Mesothelial cell of epicardium (in vitro differentiated cells): ENCODE measurements at regions not wholly inside any gene's neighbourhood (a gene's known extent, or its start where the extent isn't known, plus 50 kb on each side); places are given as distances from the start of the nearest gene placed in this dataset.

Experiments
- DNase-seq, 2 experiments: peaks; one replicate each; pipeline ENCODE4 v3.0.0; 2021; ENCODE audit warnings: low spot score in 2 of 2; ENCODE audit not compliant: unreplicated experiment in 2 of 2
- H3K27ac Mint-ChIP-seq: 2 replicates; pipeline ENCODE4 v1.8.0; 2021; ENCODE audit warnings: mixed read lengths
- H3K27me3 Mint-ChIP-seq: 2 replicates; pipeline ENCODE4 v1.8.0; 2021; ENCODE audit warnings: low read depth, mixed read lengths
- H3K36me3 Mint-ChIP-seq: 2 replicates; pipeline ENCODE4 v1.8.0; 2021; ENCODE audit warnings: mixed read lengths
- H3K4me1 Mint-ChIP-seq: 2 replicates; pipeline ENCODE4 v1.8.0; 2021; ENCODE audit warnings: mixed read lengths
- H3K4me3 Mint-ChIP-seq: 2 replicates; pipeline ENCODE4 v1.8.0; 2021; ENCODE audit warnings: mild to moderate bottlenecking, moderate library complexity, mixed read lengths
- H3K9me3 Mint-ChIP-seq: 2 replicates; pipeline ENCODE4 v1.8.0; 2021; ENCODE audit warnings: mixed read lengths
- TF ChIP-seq, protein P1 (sequence below): fragments of 200-600 bp; sonication (generic); IDR thresholded peaks from one replicate; pipeline ENCODE4 v1.5.0; 2021; ENCODE audit warnings: antibody characterized with exemption; ENCODE audit not compliant: unreplicated experiment

DNA sequence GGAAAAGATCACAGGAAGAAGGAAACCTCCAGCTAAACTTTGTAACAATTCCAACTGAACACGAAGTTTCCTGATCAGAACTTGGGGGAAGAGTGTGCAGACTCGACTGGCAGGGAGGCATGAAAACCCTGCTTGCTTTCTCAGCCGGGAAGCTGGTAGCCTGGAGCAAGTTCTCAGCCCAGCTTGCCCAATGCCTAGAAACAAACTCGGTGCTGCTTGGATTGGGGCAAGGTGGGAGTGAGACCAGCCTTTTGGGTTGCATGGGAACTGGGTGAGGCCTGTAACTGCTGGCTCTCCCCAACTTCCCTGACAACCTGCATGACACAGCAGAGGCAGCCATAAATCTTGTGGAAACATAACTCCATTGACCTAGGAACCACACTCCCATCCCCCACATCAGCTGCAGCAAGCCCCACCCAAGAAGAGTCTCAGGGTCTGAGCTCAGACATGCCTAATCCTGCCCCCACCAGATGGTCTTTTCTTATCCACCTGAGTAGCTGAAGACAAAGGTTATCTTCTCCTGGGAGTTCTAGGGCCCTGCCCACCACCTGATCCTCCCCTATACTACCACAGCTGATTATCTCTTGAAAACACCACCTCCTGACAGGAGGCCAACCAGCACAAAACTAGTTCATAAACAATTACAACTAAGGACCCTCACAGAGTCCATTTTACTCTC lies 1859.7 kb upstream of the CELF4 start:
- H3K4me3 Mint-ChIP-seq: no peak overlapping the region
- H3K27ac Mint-ChIP-seq: no peak overlapping the region
- H3K36me3 Mint-ChIP-seq: no peaks in the 10 kb centered on the region
- TF ChIP-seq, protein P1, sequence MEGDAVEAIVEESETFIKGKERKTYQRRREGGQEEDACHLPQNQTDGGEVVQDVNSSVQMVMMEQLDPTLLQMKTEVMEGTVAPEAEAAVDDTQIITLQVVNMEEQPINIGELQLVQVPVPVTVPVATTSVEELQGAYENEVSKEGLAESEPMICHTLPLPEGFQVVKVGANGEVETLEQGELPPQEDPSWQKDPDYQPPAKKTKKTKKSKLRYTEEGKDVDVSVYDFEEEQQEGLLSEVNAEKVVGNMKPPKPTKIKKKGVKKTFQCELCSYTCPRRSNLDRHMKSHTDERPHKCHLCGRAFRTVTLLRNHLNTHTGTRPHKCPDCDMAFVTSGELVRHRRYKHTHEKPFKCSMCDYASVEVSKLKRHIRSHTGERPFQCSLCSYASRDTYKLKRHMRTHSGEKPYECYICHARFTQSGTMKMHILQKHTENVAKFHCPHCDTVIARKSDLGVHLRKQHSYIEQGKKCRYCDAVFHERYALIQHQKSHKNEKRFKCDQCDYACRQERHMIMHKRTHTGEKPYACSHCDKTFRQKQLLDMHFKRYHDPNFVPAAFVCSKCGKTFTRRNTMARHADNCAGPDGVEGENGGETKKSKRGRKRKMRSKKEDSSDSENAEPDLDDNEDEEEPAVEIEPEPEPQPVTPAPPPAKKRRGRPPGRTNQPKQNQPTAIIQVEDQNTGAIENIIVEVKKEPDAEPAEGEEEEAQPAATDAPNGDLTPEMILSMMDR: no peak
- no peaks in the 10 kb centered on the region for H3K27me3 Mint-ChIP-seq
- DNase-seq: no peak
- peaks cover 50% of the 10 kb centered on the region for H3K9me3 Mint-ChIP-seq
- H3K4me1 Mint-ChIP-seq: no peaks in the 10 kb centered on the region

DNA sequence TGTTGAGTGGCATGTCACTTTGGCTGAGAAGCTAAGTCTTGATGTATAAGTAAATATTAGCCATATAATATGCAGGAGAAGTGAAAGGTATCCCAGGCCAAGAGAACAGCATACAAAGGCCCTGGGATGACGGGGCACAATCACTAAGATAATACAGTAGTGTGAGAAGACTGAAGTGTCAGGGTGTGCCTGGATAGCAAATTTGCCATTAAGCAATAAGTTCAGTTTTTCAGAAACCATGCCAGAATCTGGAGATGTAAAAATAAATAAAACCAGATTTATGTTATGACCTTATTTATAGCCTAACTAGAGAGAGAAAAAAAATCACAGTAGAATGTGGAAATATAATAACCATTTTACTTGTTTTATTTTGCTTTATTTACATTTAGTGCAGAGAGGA lies 1858.7 kb upstream of the CELF4 start:
- Mint-ChIP-seq H3K4me3 (no peak overlapping the region), H3K36me3 (no peaks in the 10 kb centered on the region), H3K27ac (no peak overlapping the region), H3K9me3 (peaks cover 40% of the 10 kb centered on the region), H3K4me1 (no peaks in the 10 kb centered on the region), H3K27me3 (no peaks in the 10 kb centered on the region)
- DNase-seq: no peak
- TF ChIP-seq, protein P1: no peak

DNA sequence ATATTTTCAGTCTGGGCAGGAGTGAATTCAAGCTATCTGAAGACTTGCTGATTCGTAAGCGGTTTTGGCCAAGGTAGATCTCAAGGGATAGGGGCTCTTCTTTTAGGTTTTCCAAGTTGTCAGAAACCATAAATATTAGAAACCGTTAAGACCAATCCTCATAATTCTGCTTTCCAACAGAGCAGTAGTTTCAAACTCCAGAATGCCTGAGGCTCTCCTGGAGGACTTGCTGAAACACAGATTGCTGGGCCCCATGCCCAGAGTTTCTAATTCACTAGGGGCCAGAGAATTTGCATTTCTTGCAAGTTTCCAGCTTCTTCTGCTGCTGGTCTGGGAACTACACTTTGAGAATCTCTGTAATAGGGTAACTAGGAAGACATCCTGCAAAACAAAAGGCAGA lies 1855.7 kb upstream of the CELF4 start:
- no peaks in the 10 kb centered on the region for H3K4me1 Mint-ChIP-seq
- peaks cover 15% of the 10 kb centered on the region for H3K9me3 Mint-ChIP-seq
- no peaks in the 10 kb centered on the region for H3K27me3 Mint-ChIP-seq
- no peaks in the 10 kb centered on the region for H3K36me3 Mint-ChIP-seq
- no peak overlapping the region for H3K27ac Mint-ChIP-seq
- TF ChIP-seq, protein P1: no peak
- no peak overlapping the region for H3K4me3 Mint-ChIP-seq
- DNase-seq: no peak

DNA sequence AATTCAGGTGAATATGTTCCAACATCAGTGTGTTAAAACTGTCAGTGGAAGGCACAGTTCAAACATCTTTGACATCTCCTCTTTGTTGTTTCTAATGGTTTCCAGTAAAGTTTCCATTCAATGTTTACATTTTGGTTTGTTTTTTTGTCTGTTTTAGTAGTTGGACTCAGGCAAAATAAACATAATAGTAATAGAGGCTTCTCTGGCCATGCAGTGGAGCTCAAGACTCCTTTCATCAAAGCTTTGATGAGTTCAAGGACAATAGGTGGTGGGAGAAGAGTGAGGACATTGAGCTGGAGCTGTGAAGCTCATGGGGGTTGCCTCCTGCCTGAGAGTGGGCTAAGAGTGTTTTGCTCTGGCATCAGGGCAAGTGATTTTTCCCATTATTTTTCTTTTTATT lies 1853.7 kb upstream of the CELF4 start:
- no peak for DNase-seq
- Mint-ChIP-seq H3K27ac (no peak overlapping the region), H3K9me3 (peaks cover under 1% of the 10 kb centered on the region), H3K36me3 (no peaks in the 10 kb centered on the region), H3K4me3 (no peak overlapping the region), H3K4me1 (no peaks in the 10 kb centered on the region), H3K27me3 (no peaks in the 10 kb centered on the region)
- TF ChIP-seq, protein P1: no peak

DNA sequence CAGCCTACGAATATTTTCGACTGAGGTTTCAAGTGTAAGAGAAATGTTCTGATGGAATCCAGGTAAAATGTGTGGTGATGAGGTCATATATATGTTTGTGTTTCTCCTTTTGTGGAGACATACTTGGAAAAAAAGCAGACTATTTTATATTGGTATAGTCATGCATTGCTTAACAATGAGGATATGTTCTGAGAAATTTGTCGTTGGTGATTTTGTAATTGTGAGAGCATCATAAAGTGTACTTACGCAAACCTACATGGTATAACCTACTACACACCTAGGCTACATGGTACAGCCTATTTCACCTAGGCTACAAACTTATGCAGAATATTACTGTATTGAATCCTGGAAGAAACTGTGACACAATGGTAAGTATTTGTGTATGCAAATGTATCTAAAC lies 1849.9 kb upstream of the CELF4 start:
- TF ChIP-seq, protein P1: no peak
- Mint-ChIP-seq H3K36me3 (no peaks in the 10 kb centered on the region), H3K4me1 (no peaks in the 10 kb centered on the region), H3K27ac (no peak overlapping the region), H3K27me3 (no peaks in the 10 kb centered on the region), H3K9me3 (no peaks in the 10 kb centered on the region), H3K4me3 (no peak overlapping the region)
- DNase-seq: no peak
